ENCODE measurements at regions not wholly inside any gene's neighbourhood (a gene's known extent, or its start where the extent isn't known, plus 50 kb on each side); places are given as distances from the start of the nearest gene placed in this dataset.
A peak's percentile ranks its signal among the peaks of the same experiment; 100 is the strongest.

DNA sequence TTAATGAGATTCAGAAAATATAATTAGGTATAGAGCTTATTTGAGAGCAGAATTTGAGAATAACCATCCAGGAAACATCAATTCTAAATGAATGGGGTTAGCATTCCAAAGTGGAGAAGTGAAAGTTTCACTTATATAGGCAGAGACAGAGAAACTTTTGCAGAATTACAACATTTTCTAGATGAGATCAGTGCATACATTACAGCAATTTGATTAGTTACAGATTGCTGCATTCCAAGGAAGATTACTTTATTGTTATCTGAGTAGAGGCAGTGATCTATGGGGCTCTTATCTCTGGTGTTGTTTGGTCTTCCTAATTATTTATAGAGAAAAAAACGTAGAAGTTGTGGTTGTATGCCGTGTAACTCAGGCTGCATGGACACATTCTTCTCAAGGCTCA lies 373.8 kb upstream of the SYT4 start:
- no peak for DNase-seq

DNA sequence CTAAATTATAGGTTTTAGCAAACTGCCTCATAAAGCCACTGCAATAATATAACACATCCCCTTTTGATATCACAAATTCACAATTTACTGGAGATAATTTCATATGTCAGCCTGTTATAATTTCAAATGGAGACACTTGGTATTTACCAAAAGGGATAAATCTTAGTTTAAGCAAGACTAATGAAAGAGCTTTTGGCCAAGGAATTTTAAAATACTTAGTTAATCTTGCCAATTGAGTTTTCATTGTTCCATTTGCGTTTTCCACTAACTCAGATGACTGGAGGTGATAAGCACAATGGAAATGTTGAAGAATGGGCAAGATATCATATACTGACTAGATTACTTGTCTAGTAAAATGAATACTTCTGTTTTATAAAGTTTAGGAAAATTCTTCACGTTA lies 379.3 kb upstream of the SYT4 start:
- no peak for DNase-seq

DNA sequence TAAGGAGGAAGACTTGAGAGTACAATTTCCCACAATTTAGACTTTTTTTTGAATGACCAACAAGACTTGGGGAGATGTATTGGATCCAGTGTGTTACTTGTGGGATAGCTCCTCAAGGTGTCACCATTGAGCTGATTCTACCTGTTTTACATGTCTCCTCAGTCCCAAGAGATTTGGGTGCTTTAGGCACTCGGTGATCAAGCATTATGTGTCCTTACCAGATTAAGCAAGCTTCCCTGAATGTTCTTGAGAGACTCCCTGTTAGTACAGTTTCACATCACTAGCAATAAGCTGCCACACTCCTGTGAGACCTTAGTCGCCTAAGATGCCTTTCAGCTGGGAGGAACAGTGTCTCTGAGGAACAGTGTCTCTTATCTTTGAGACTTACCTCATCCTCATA lies 384.3 kb upstream of the SYT4 start:
- DNase-seq, result peak; percentile 56

DNA sequence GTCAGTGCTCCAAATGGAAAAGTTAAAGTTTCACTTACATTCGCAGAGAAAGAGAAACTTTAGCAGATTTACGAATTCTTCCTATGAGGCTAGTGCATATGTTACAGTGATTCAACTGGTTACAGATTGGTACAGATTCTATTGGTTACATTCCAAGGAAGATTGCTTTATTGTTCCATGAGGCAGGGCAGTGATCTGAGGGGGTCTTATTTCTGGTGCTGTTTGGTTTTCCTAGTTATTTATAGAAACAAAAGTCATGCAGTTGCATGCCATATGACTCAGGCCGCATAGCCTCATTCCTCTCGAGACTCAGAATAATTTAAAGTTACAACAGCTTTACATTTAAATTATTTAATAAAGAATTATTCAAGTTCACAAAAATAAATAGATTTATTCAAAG lies 385.4 kb upstream of the SYT4 start:
- no peak for DNase-seq

- no peak for DNase-seq
Measured at GRCh38 chr18:43663159-43663558, 385.9 kb upstream of the SYT4 start.

- no peak for DNase-seq
Measured at GRCh38 chr18:43664487-43665008, 387.3 kb upstream of the SYT4 start.

GRCh38 chr18:43665105-43665788 lies 388.0 kb upstream of the SYT4 start:
- no peak for DNase-seq

GRCh38 chr18:43668866-43669265 lies 391.6 kb upstream of the SYT4 start:
- no peak for DNase-seq

DNA sequence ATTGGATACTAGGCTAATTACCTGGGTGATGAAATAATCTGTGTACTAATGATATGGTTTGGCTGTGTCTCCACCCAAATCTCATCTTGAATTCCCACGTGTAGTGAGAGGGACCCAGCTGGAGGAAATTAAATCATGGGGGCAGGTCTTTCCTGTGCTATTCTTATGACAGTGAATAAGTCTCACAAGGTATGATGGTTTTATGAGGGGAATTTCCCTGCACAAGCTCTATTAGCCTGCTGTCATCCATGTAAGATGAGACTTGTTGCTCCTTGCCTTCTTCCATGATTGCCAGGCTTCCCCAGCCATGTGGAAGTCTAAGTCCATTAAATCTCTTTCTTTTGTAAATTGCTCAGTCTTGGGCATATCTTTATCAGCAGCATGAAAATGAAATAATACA lies 394.1 kb upstream of the SYT4 start:
- no peak for DNase-seq

GRCh38 chr18:43680096-43680495 lies 402.8 kb upstream of the SYT4 start:
- no peak for DNase-seq

DNA sequence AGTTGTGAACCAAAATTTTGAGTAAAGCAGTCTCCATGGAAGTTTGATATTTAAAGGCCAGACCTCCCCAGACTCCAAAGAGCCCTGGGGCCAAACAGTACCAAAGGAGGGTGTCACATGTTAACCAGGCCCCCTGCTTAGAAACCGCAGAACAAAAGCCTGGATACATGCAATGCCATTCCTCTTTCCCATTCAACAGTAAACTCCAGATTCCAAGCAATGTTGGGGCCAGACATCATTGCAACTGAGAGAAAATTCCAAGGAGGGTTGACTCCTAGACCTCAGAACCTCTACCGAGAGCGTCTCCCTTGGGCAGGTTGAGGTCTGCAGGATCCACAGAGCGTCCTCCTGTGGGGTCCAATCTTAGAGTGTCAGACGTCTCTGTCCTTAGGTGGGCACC lies 404.4 kb upstream of the SYT4 start:
- no peak for DNase-seq

- DNase-seq, result no peak
Measured at GRCh38 chr18:43682196-43682595, 404.9 kb upstream of the SYT4 start.

DNA sequence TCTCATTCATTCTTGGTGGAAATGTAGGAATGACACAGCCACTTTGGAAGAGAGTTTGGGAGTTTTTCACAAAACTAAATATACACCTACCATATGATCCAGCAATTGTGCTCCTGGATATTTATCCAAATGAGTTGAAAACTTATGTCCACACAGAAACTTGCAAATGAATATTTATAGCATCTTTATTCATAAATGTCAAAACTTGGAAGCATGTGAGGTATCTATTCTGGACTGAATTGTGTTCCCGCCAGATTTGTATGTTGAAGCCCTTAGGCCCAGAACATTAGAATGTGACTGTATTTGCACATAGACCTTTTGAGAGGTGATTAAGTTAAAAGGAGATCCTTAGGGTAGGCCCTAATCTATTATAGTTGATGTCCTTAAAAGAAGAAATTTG lies 409.4 kb upstream of the SYT4 start:
- no peak for DNase-seq

- DNase-seq, result no peak
Measured at GRCh38 chr18:43692099-43692690, 414.9 kb upstream of the SYT4 start.

DNA sequence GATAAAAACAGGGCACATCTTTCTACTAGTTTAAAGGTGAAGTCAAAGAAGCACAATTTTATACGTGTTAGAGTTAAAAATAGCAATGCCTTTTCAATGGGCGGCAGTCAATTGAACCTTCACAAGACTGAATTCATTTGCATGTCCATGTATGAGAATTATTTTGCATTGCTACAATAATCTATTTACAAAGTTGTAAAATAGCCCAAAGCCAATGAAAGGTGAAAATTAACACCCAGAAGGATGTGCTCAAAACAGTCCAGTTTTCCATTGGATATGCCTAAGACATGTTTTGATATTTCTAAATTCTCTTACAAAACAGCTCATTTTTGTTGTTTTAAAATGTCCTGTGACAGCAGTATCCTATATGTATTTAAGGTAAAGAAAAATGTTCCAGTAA lies 425.1 kb upstream of the SYT4 start:
- DNase-seq, result no peak

DNA sequence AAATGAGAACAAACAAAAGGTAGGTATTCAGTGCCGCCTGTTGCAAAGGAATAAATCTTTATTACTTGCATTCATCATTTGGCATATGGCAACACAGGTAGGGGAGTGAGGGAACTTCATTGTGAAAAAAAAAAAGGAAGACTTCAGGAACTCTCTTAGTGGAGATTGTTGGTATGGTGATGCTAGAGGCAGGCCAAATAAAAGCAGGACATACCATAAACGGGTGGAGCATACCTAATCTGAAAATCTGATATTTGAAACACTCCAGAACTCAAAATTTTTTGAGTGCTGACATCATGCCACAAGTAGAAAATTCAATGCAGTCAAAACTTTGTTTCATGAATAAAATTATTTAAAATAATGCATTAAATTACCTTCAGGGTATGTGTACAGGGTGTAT lies 425.8 kb upstream of the SYT4 start:
- no peak for DNase-seq

DNA sequence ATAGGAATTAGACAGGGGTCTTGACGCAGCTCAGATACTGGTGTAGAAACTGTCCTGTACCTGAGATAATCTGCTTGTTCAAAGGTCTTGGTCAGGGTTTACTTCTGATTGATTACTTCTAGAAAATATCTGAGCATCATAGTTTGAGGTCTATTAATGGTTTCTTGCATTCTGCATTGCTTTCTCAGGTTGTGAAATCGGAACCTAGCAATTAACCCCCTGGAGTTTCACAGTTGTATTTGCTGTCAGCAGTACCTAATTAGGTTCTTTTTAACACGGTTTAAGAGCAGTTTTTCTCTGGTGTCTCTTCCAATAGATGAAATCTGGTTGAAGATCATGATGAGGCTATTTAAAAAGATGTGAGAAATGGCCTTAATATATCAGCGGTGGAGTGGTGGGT lies 428.6 kb upstream of the SYT4 start:
- no peak for DNase-seq

DNA sequence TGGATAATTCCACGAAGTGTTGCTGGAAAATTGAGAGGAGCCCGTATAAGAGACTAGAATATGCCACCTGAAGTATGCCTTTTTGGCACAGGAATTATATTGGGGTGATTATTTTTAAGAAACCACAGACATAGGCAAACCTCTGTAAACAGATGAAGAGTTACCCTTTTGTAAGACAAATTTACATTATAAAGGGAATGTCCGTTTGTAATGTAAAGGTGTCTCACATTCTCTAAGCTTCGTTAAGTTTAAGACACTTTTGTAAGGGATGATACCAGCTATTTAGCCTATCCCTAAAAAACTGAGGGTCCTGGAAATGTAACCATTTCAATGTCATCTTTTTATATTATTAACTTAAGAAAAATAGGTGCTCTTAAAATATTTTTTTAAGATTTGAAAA lies 432.8 kb upstream of the SYT4 start:
- DNase-seq, result no peak

DNA sequence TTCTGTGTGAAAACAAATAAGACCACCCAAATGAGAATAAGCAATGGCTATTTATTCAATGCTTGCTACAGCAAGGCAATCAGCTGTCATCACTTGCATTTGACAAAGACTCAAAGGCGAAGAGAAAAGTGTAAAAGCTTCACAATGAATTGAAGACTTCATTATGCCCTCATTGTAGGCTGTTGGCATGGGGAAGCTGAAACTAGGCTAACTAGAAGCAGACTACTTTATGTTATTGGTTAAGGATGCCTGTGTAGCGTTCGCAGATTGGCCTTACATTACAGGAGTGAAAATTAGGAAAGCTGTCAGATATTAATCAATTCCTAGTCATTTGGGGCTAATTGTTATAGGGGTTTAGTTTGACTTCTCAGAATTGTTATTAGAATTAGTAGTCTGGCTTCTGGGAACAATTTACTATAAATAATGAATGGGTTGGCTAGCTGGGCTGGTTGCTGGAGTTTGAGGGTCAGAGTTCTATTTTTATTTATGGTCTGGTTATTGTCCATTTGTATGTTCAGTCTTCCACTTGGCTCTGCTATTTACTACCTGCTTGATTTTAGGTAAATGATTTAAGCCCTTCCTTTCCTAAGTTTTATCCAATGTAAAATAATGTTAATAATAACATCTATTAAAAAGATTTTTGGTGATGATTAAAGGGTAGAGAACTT lies 437.2 kb upstream of the SYT4 start:
- DNase-seq, result no peak

DNA sequence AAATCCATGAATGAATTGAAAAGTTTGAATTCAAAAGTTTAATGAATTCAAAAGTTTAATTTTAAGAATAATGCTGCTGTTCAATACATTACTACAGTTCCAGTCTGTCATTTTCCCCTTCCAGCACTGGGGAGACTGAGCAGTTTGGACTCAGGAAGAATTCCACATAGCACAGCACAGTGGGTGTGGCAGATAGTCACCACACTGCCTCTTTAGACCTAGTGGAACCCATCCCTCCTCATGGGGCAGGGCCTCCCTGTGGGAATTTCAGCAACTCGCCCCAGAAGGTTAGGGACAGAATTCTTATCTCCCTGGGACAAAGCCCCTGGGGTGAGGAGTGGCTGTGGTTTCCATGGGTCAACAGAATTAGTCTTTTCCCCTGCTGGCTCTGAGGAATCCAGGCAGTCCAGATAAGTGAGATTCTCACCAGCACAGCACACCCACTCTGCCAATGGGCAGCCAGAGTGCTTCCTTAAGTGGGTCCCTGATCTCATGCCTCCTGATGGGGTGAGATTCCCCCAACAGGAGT lies 442.0 kb upstream of the SYT4 start:
- no peak for DNase-seq

GRCh38 chr18:43720041-43720440 lies 442.8 kb upstream of the SYT4 start:
- DNase-seq, result no peak

DNA sequence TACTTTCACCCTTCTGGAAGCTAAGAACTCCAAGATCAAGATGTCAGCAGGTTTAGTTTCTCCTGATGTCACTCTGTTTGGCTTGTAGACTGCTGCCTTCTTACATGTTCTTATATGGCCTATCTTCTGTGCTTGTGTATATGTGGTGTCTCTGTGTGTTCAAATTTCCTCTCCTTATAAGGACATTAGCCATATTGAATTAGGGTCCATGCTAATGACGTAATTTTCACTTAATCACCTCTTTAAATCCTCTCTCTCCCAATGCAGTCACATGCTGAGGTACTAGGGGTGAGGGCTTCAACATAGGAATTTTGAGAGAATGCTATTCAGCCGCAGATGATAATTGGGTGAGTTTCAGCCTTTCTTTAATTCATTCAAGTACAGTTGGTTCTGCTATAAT lies 458.3 kb upstream of the SYT4 start:
- no peak for DNase-seq

- no peak for DNase-seq
Measured at GRCh38 chr18:43744960-43745745, 467.9 kb upstream of the SYT4 start.
